Activated CD8-positive, alpha-beta memory T cell treated with anti-CD3 and anti-CD28 coated beads, Interleukin-2, amount 50 U/mL, for 4 hours (primary cell): ENCODE measurements at regions not wholly inside any gene's neighbourhood (a gene's known extent, or its start where the extent isn't known, plus 50 kb on each side); places are given as distances from the start of the nearest gene placed in this dataset.
"Not testable (repeated sequence)": the region's sequence is repeated elsewhere in the genome, so short reads cannot be mapped to it uniquely, and the experiment has no call there.

Experiments
- DNase-seq: peaks from one replicate; pipeline ENCODE4 v3.0.0-alpha.2; 2020

- DNase-seq = no peak
Observed at GRCh38 chr10:63929831-63930467, 408.7 kb downstream of the REEP3 start.

DNA sequence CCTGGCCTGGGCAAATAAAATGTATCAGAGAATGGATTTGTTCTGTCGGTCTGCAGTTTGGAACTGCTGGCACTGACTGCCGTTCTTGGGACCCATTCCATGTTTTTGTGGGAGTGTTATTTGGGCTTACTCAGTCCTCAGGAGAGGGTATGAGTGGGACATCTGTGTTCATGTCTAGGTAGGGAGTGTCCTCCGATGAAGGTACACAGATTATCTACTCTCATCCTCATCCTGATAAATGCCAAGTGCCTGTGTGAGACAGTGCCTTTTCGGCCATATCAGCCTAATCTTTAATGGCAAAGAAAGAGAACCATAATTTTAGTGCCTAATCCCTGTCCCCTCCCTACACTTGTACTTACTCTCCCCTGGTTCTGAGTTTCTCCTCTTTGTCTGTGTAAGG lies 409.4 kb downstream of the REEP3 start:
- DNase-seq = no peak

DNA sequence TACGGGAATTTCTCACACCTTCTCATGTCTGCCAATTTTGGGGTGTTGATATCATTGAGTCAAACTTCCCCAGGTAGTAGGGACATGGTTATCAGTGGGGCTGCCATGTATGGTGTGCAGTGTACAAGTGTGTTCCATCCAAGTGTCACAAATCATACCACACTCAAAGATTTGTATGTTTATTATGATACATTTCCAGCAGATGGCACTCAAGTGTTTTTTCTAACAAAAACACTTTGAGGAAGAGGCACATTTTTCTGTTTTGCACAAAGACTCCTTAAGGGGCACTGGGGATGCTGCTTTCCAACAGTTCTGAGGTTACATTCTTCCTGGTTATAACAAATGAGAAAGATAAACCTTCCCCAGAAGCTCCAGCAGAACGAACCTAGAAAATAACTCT lies 414.5 kb downstream of the REEP3 start:
- no peak for DNase-seq

DNA sequence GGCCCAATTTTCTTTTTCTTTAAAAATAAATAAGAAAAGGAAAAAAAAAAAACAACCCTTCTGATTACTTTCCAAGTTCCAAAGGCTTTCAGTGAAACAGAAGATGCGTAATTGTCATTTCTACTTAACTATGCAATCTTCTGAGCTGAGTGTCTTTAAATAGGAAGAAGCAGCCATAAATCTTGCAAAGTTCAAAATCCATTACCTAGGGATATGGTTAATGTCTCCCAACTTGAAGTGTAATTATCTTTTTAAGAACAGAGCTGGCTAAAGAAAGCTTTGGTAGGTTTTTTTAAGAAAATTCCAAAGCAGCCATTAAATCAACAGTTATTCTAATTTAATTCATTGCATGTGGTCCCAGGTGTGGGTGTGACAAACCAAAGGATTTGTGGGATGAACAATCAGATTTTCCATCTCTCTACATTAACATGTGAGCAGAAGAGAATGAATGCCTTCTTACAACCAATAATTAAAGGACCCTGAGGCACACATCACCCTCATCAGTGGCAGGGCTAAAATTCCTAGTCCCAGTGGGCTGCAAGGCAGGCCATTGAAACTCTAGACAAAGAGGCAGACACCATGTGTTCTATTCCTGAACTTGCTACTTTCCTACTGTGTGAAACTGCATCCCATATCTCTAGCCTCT lies 419.2 kb downstream of the REEP3 start:
- DNase-seq = no peak

DNA sequence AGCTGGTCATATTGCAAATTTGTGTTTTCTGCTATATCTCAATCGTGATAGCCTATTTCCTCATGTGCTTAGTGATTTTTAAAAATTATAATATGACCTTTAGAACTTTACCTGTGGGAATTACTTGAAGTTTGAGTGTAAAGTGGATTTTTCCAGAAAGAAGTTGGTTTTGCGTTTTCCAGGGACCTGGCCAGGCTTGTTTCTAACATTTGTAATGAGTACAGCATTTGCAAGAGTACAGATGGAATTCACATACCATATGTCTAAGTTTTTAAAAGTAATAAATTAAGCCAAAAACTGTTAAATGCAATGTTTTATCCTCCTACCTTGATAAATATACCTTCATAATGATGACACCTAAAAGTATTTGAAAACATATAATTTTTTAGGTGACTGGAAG lies 443.2 kb downstream of the REEP3 start:
- DNase-seq = no peak

DNA sequence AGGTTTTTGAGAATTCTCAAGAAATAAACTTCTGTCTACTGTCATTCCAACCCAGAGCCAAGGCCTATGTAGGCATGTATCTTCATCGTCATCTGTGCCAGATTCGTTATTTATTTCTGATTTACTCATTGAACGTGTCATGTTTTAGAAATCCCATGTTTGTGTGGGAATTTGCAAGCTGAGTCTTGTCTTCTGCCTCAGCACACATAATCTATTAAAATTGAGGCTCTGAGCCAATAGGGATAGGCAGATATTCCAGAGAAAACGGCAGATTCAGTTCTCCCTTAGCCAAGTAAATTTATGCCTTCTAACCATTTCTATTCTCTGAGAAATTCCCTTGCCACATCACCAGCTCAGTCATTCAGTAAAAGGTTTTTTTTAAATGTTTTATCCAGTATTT lies 444.6 kb downstream of the REEP3 start:
- DNase-seq = no peak

DNA sequence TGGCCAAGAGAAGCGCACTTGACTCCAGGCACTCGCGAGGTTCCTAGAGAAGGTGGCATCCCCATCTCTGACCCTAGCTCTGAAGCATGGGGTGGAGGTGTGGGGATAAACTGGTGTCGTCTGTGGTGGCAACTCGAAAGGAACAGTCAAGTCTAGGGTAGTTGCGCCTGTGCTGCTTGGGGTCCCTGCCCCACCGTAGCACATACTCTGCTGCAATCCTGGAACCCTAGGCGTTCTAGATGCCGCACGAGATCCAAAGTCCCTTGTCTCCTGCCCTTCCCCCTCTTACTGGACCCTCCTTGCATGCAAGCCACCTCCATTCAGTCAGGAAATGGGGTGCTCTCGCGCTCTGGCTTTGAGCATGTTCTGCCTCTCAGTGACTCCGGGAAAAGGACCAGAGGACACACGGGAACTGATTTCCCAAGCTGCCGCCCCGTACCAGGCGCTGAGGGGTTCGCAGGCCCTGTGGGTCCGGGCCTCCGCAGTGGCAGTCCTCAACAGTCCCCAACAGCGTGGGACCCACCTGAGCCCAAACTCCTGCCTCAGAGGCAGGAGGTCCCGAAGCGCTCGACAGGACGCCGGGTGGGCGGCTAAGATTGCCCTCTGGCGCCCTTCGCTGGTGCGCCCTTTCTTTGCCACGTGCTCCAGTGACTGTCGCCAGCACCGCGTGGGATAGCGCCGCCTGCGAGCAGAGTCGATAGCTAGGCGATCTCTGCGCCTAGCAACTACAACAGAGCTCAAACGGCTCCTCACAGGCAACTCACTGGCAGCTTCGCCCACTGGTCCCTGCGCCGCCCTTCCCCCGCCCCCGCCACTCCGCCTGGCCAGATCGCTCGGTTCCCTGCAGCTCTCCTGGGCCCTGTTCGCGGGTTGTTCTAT lies 452.0 kb downstream of the REEP3 start:
- no peak for DNase-seq

DNA sequence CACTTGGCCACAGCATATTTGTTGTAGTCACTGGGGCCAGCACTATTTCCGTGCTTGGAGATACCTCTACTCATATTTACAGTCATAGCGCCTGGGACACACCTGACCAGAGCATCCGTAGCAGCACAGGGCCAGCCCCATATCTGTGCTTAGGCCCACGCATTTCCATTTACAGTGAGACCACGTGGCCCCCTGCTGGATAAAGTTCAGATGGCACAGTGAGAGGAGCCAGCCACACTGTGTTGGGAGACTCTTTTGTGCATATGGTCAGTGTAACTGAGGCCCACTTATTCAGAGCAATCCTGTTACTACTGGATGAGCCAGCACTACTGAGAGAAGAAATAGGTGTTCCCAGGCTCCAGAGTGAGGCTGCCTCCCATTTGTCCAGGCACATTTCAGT lies 455.3 kb downstream of the REEP3 start:
- no peak for DNase-seq

GRCh38 chr10:63977329-63977923 lies 456.2 kb downstream of the REEP3 start:
- DNase-seq = no peak

DNA sequence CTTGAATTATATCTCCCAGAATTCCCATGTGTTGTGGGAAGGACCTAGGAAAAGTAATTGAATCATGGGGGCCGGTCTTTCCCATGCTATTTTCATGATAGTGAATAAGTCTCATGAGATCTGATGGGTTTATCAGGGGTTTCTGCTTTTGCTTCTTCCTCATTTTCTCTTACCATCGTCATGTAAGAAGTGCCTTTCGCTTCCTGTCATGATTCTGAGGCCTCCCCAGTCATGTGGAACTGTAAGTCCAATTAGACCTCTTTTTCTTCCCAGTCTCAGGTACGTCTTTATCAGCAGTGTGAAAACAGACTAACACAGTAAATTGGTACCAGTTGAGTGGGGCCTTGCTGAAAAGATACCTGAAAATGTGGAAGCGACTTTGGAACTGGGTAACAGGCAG lies 459.7 kb downstream of the REEP3 start:
- not testable (repeated sequence) for DNase-seq

- DNase-seq = not testable (repeated sequence)
Observed at GRCh38 chr10:63984061-63984460, 462.9 kb downstream of the REEP3 start.

DNA sequence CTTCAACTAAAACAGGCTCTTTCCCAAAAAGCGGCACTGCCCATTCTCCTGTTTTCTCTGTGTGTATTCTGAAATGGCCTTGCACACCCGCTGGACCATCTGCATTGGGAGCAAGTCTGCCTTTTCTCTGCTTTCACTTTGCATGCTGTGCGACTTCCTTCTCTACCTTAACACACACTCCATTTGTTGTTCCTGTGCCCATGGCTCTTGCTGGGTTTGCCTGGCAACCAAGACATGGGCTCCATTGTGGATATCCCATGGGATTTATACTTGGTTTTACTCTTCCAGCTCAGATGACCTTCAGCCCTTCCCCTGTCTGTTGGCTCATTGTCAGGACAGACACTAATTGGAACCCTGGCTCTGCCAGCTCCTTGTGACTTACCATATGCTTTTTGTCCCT lies 465.3 kb downstream of the REEP3 start:
- DNase-seq = no peak

DNA sequence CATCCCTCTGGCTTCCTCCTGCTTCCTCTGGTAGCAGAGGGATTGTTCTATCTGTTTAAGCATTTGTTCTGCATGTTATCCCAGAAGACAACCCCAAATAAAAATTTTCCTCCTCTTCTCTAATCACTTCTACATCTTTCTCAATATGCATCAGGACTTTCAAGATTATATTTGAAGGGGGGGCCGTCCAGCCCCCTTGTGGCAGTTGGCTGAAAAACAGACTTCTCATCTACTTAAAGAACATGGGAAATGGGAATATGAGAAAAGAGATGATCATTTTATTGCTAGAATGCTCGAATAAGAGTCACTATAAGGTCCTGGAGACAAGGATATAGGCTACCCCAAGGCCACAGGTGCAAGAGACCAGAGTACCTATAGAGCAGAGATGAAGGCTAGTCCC lies 466.0 kb downstream of the REEP3 start:
- no peak for DNase-seq

GRCh38 chr10:63994371-63994770 lies 473.2 kb downstream of the REEP3 start:
- DNase-seq = no peak

DNA sequence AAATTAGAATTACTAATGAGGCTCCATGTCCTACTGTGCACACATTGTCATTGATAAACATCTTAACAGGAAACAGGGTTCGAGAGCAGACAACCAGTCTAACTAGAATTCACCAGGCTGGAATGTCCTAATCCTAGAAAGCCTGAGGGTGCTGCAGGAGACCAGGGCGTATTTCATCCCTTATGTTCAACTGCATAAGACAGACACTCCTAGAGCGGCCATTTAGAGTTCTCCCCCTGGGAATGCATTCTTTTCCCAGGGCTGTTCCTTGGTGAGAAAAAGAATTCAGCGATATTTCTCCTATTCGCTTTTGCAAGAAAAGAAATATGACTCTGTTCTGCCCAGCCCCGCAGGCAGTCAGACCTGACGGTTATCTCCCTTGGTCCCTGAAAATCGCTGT lies 486.0 kb downstream of the REEP3 start:
- DNase-seq = no peak

DNA sequence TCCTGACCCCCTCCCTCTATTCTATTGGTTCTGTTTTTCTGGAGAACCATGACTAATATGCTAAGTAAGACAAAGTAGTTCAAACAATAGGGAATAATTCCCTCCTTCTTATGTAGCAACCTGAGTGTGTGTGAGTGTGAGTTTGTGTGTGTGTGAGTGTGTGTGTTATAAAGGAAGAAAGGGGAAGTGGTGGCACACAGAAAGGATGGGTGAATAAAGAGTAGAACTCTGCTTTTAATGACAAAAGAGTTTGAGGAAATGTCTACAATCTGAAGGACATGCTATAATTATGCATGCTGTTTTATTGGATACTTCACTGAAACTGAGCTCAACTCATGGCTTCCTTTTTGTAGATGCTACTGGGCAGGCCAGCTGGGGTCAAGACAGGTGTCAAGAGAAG lies 489.5 kb downstream of the REEP3 start:
- DNase-seq = no peak

- DNase-seq = no peak
Observed at GRCh38 chr10:64011912-64012714, 490.9 kb downstream of the REEP3 start.

GRCh38 chr10:64014281-64014680 lies 493.1 kb downstream of the REEP3 start:
- no peak for DNase-seq

DNA sequence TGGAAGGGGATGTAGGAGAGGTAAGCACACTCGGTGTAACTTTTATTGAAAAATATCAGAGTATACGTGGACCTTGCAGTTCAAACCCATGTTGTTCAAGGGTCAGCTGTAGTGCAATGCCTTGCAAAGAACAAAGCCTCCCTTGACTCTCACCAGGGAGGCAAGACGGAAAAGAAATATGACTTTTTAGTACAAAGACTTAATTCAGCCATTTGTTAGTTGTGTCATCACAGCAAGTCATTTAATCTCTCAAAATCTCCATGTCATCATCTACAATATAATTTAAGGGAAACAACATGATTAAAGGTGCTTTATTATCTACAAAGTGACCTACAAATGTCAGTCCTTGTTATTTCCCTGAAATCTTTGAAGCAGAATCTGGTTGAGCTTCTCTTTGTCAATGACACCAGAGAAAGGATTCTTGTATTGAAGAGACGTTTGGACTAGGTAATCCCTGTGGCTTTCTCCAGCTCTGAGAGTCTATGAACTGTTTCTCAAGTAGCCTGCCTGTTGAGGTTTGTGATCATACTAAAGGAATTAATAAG lies 502.8 kb downstream of the REEP3 start:
- no peak for DNase-seq

DNA sequence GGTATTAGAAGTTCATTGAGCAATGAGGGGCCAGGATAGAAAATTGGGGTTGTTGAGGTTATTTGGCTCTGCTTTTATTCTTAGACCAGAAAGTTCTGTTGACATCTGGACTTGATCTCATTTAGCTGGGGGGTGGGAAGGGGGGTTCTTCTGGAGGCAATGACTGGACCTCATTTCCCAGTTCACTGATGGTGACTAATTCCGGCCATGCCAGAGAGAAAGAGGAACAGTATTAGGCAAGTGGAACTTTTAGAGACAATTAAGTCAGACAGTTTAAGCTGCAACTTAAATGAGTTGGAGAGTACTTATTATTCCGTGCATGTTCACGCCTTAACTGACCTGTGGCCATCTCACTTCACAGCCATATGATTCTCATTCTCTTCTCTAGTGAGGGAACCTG lies 512.5 kb downstream of the REEP3 start:
- no peak for DNase-seq

DNA sequence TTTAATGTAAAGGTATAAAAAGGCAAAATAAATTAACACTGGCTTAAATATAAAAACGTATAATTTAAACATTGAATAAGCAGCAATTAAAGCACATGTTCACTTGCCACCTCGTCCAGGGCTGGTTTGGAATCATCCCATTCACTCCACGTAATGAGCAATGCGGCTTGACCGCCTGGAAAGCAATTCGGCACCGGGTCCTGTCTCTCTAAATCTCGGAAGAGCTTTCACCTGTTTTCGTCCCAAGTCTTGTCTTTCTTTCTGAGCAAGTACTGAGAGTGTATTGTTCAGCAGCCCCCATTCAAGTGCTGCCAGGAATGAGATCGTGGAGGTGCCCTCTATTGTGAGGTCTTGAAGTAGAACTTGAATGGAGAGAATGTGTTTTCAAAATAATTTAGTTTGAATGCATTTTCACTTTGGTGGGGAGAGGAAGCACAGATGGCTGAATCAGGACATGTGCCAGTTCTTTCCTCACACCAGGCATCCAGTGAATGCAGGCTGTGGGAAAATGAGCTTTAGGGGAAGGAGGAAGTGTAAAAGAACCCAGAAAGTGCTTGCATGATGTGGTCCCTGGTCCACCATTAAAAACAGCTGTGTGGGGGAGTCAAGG lies 515.2 kb downstream of the REEP3 start:
- DNase-seq = no peak

- DNase-seq = no peak
Observed at GRCh38 chr10:64037071-64037661, 516.0 kb downstream of the REEP3 start.
